Stomach (tissue), 8 donors: ENCODE measurements at regions not wholly inside any gene's neighbourhood (a gene's known extent, or its start where the extent isn't known, plus 50 kb on each side); places are given as distances from the start of the nearest gene placed in this dataset.
"Not testable (repeated sequence)": the region's sequence is repeated elsewhere in the genome, so short reads cannot be mapped to it uniquely, and the experiment has no call there.

Experiments used
- DNase-seq, 2 donors: peaks; one replicate each; pipeline versions ENCODE4 v3.0.0 to v3.0.0-alpha.2; 2013 to 2019
- H3K27ac ChIP-seq, 5 donors: fragments of 200-600 bp in 4 of 5; sonication (generic) in 4 of 5; one replicate each; pipeline ENCODE4 v1.5.1; 2013 to 2019; ENCODE audit warnings: mild to moderate bottlenecking in 1 of 5, moderate library complexity in 1 of 5
- H3K27me3 ChIP-seq, 3 donors: fragments of 200-600 bp; sonication (generic); one replicate each; pipeline ENCODE4 v1.5.1; 2017 to 2019; ENCODE audit warnings: mixed run types in 1 of 3
- H3K36me3 ChIP-seq, 4 donors: fragments of 200-600 bp; sonication (generic); 1 replicate in 3 of 4; 2 replicates in 1 of 4; pipeline ENCODE4 v1.5.1; 2016 to 2019
- H3K4me1 ChIP-seq, 4 donors: fragments of 200-600 bp; sonication (generic); one replicate each; pipeline ENCODE4 v1.5.1; 2016 to 2019
- H3K4me3 ChIP-seq, 4 donors: fragments of 200-600 bp; sonication (generic) in 3 of 4; one replicate each; pipeline ENCODE4 v1.5.1; 2016 to 2019; ENCODE audit warnings: mild to moderate bottlenecking in 1 of 4
- H3K9me3 ChIP-seq, 4 donors: fragments of 200-600 bp; sonication (generic); one replicate each; pipeline ENCODE4 v1.5.1; 2016 to 2019
- EP300 ChIP-seq: sonication (generic); formaldehyde crosslinking; IDR thresholded peaks from one replicate; pipeline ENCODE4 v1.6.1; 2017; ENCODE audit warnings: antibody characterized with exemption
- POLR2A ChIP-seq, 4 donors: fragments of 450-650 bp; IDR thresholded peaks; one replicate each; pipeline ENCODE4 v1.6.1; 2016; ENCODE audit warnings: antibody characterized with exemption in 4 of 4, control low read depth in 2 of 4, mild to moderate bottlenecking in 1 of 4, moderate library complexity in 1 of 4
- POLR2AphosphoS5 ChIP-seq, 3 donors: sonication (generic); formaldehyde crosslinking; IDR thresholded peaks; one replicate each; pipeline ENCODE4 v1.6.1; 2016; ENCODE audit warnings: antibody characterized with exemption in 3 of 3
- WGBS, 5 donors: extraction: QIAGEN DNeasy Blood & Tissue Kit in 3 of 5; methylation state at CpG; one replicate each; pipeline versions ENCODE4 v1.1.5 to v1.1.7; 2013 to 2018; 5-methylcytosine and 5-hydroxymethylcytosine counted together
- intact Hi-C: fragments of 100-400 bp; cut with DNase I; formaldehyde crosslinking; loops from one replicate; pipeline ENCODE4 v1.15.1; 2023; ENCODE audit warnings: low total_unique reads
- TF ChIP-seq, protein P1 (sequence below), 7 experiments: fragments of 450-650 bp in 4 of 7; fragments of 200-600 bp in 3 of 7; sonication (generic) in 3 of 7; IDR thresholded peaks; one replicate each; pipeline ENCODE4 v1.5.1; 2016 to 2019; ENCODE audit warnings: antibody characterized with exemption in 7 of 7, control low read depth in 2 of 7, mild to moderate bottlenecking in 1 of 7
- donor health status: healthy with polysubstance abuse.
- donor health status: Bipolar disorder and iron deficiency.
- donor health status: healthy.

DNA sequence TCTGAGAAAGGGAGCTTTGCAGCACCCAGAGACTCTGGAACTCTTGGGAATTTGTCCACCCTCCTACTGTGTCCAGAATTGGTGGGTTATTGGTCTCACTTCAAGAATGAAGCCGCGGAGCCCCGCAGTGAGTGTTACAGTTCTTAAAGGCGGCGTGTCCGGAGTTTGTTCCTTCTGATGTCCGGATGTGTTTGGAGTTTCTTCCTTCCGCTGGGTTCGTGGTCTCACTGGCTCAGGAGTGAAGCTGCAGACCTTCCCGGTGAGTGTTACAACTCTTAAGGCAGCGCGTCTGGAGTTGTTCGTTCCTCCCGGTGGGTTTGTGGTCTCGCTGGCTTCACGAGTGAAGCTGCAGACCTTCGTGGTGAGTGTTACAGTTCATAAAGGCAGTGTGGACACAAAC is 824.7 kb downstream of the LRRTM4 start:
- H3K36me3 ChIP-seq, DNase-seq, H3K9me3 ChIP-seq, H3K4me1 ChIP-seq, H3K27ac ChIP-seq, H3K4me3 ChIP-seq, H3K27me3 ChIP-seq, intact Hi-C loops: not testable (repeated sequence)
- WGBS, 5 donors: 92 to 96% (median 94%) methylated on average over 17 of the region's 17 CpGs

DNA sequence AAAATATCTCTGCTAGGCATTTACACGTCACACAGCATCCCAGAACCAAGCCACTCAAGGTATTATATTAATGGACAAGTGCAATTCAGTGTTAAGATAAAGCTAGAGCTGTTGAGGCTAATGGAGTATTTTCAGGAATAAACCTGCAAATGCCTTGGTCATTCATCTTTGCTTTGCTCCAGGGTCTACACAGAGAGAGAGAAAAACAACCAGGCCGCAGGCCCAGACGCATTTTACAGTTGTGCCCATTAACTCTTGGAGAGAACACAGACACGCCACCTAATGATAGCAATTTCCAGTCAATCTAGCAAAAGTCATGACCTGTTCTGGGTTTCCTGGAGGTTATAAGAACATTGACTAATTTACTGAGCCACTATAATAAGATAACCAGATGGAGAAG is 829.3 kb downstream of the LRRTM4 start:
- H3K9me3 ChIP-seq: no peaks in the 10 kb centered on the region
- H3K27me3 ChIP-seq: no peaks in the 10 kb centered on the region
- WGBS, 5 donors: 64 to 91% (median 77%) methylated on average over 4 of the region's 4 CpGs
- H3K4me3 ChIP-seq: no peak overlapping the region
- H3K4me1 ChIP-seq: no peaks in the 10 kb centered on the region
- intact Hi-C loops: no loop called here
- TF ChIP-seq POLR2AphosphoS5 (IDR thresholded peaks at IDR 0.05) (no peak), EP300 (no peak), POLR2A (IDR thresholded peaks at IDR 0.05) (no peak)
- TF ChIP-seq, protein P1, sequence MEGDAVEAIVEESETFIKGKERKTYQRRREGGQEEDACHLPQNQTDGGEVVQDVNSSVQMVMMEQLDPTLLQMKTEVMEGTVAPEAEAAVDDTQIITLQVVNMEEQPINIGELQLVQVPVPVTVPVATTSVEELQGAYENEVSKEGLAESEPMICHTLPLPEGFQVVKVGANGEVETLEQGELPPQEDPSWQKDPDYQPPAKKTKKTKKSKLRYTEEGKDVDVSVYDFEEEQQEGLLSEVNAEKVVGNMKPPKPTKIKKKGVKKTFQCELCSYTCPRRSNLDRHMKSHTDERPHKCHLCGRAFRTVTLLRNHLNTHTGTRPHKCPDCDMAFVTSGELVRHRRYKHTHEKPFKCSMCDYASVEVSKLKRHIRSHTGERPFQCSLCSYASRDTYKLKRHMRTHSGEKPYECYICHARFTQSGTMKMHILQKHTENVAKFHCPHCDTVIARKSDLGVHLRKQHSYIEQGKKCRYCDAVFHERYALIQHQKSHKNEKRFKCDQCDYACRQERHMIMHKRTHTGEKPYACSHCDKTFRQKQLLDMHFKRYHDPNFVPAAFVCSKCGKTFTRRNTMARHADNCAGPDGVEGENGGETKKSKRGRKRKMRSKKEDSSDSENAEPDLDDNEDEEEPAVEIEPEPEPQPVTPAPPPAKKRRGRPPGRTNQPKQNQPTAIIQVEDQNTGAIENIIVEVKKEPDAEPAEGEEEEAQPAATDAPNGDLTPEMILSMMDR (IDR thresholded peaks at IDR 0.05): no peak
- H3K27ac ChIP-seq: no peak overlapping the region
- DNase-seq: peak in 1 of 2 donors; percentile 20
- H3K36me3 ChIP-seq: no peaks in the 10 kb centered on the region

DNA sequence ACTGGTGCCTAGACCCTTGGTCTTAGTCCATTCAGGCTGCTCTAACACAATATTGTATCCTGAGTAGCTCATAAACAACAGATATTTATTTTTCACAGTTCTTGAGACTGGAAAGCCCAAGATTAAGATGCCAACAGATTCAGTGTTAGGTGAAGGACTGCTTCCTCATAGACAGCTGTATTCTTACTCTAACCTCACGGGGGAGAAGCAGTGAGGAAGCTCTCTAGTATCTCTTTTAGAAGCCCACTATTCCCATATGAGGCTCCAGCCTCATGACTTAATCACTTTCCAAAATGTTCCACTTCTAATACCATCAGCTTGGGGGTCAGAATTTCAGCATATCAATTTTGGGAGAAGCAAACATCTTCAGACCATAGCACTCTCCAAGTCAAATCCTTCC is 833.4 kb downstream of the LRRTM4 start:
- TF ChIP-seq, protein P1 (IDR thresholded peaks at IDR 0.05): no peak
- no peak for TF ChIP-seq POLR2A (IDR thresholded peaks at IDR 0.05)
- no peak for TF ChIP-seq EP300
- TF ChIP-seq POLR2AphosphoS5 (IDR thresholded peaks at IDR 0.05): no peak
- no peaks in the 10 kb centered on the region for H3K4me1 ChIP-seq
- intact Hi-C loops: no loop called here
- no peaks in the 10 kb centered on the region for H3K9me3 ChIP-seq
- H3K4me3 ChIP-seq: no peak overlapping the region
- no peaks in the 10 kb centered on the region for H3K27me3 ChIP-seq
- WGBS, 5 donors: 65 to 89% (median 80%) methylated on average over 1 of the region's 1 CpG
- DNase-seq: no peak
- no peaks in the 10 kb centered on the region for H3K36me3 ChIP-seq
- H3K27ac ChIP-seq: no peak overlapping the region

DNA sequence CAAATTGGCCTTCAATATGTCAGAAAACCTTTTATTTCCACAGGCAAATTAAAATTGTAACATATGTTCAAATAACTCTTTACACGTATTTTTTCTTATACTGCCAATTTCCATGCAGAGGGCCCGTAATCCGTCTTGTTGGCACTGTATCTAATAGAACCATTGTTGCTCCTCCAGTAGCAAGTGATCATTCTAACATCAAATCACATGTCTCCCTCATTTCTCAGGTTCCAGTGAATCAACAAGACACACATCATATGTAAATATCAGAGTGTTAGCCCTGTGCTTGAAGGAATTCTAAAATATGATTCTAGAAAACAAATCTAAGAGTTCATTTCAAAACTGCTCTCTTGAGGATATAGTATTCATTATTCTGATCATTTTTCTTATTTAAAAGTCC is 834.3 kb downstream of the LRRTM4 start:
- Histone ChIP-seq H3K27me3 (no peaks in the 10 kb centered on the region), H3K36me3 (no peaks in the 10 kb centered on the region), H3K27ac (no peak overlapping the region), H3K9me3 (no peaks in the 10 kb centered on the region), H3K4me1 (no peaks in the 10 kb centered on the region), H3K4me3 (no peak overlapping the region)
- WGBS, 5 donors: 91 to 95% (median 91%) methylated on average over 3 of the region's 3 CpGs
- TF ChIP-seq POLR2AphosphoS5 (IDR thresholded peaks at IDR 0.05): no peak
- TF ChIP-seq EP300: no peak
- TF ChIP-seq, protein P1 (IDR thresholded peaks at IDR 0.05): no peak
- TF ChIP-seq POLR2A (IDR thresholded peaks at IDR 0.05): no peak
- no peak for DNase-seq
- intact Hi-C loops: no loop called here

DNA sequence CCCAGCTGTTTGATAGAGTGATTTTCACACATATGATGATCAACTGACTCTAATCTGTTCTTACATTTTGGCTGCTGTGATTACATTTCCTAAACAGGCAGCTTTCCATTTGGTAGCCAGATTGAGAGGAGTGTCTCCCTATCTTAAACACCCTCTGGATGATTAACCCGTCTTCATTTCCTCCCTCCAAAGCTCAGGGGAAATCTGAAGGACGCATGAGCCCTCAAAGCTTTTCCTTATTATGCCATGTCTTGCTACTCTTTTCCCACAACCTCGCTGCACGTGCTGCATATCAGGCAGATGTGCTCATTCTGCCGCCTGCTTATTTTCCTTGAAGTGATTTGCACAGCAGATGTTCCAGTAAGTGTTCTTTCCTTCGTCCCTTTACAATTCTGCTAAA is 837.4 kb downstream of the LRRTM4 start:
- intact Hi-C loops: no loop called here
- TF ChIP-seq POLR2A (IDR thresholded peaks at IDR 0.05) (no peak), POLR2AphosphoS5 (IDR thresholded peaks at IDR 0.05) (no peak), EP300 (no peak)
- TF ChIP-seq, protein P1 (IDR thresholded peaks at IDR 0.05): no peak
- Histone ChIP-seq H3K9me3 (no peaks in the 10 kb centered on the region), H3K4me1 (no peaks in the 10 kb centered on the region), H3K36me3 (no peaks in the 10 kb centered on the region), H3K27ac (no peak overlapping the region), H3K27me3 (no peaks in the 10 kb centered on the region), H3K4me3 (no peak overlapping the region)
- 50 to 73% (median 61%) methylated on average over 6 of the region's 6 CpGs for WGBS, 5 donors
- DNase-seq: peak in 1 of 2 donors; percentile 23
